GM21423 (cell line): ENCODE measurements at regions not wholly inside any gene's neighbourhood (a gene's known extent, or its start where the extent isn't known, plus 50 kb on each side); places are given as distances from the start of the nearest gene placed in this dataset.
"Not testable (repeated sequence)": the region's sequence is repeated elsewhere in the genome, so short reads cannot be mapped to it uniquely, and the experiment has no call there.

ENCODE experiments used
- ATAC-seq: cut with Tn5 transposase; IDR thresholded peaks from one replicate; pipeline ENCODE4 v1.9.1; 2021; ENCODE audit warnings: mild to moderate bottlenecking, moderate library complexity; ENCODE audit not compliant: unreplicated experiment

GRCh38 chr6:135604035-135604860, 106.7 kb upstream of the AHI1 start:
- no peak for ATAC-seq

- ATAC-seq: no peak
Observed at GRCh38 chr6:135605278-135605790, 107.8 kb upstream of the AHI1 start.

- ATAC-seq: no peak
Observed at GRCh38 chr6:135606392-135606791, 108.9 kb upstream of the AHI1 start.

- no peak for ATAC-seq
Observed at GRCh38 chr6:135608031-135608430, 110.5 kb upstream of the AHI1 start.

GRCh38 chr6:135610192-135610591, 112.7 kb upstream of the AHI1 start:
- ATAC-seq: not testable (repeated sequence)

- no peak for ATAC-seq
Observed at GRCh38 chr6:135616655-135617054, 119.1 kb upstream of the AHI1 start.

GRCh38 chr6:135617222-135617621, 119.7 kb upstream of the AHI1 start:
- no peak for ATAC-seq

GRCh38 chr6:135622081-135622480, 124.5 kb upstream of the AHI1 start:
- no peak for ATAC-seq

- no peak for ATAC-seq
Observed at GRCh38 chr6:135623979-135624378, 126.4 kb upstream of the AHI1 start.

- ATAC-seq: no peak
Observed at GRCh38 chr6:135624402-135625295, 127.1 kb upstream of the AHI1 start.

GRCh38 chr6:135626001-135626400, 128.5 kb upstream of the AHI1 start:
- not testable (repeated sequence) for ATAC-seq

- ATAC-seq: peak; percentile 91
Observed at GRCh38 chr6:135627092-135627715, 129.7 kb upstream of the AHI1 start.

- no peak for ATAC-seq
Observed at GRCh38 chr6:135630789-135631376, 133.3 kb upstream of the AHI1 start.

- ATAC-seq: no peak
Observed at GRCh38 chr6:135631821-135632220, 134.3 kb upstream of the AHI1 start.

GRCh38 chr6:135633573-135633972, 136.0 kb upstream of the AHI1 start:
- ATAC-seq: no peak

- no peak for ATAC-seq
Observed at GRCh38 chr6:135637701-135638100, 140.2 kb upstream of the AHI1 start.

GRCh38 chr6:135638108-135638507, 140.6 kb upstream of the AHI1 start:
- ATAC-seq: no peak

GRCh38 chr6:135640048-135640447, 142.5 kb upstream of the AHI1 start:
- ATAC-seq: no peak

GRCh38 chr6:135640449-135641111, 143.0 kb upstream of the AHI1 start:
- ATAC-seq: no peak

GRCh38 chr6:135642912-135643311, 145.4 kb upstream of the AHI1 start:
- ATAC-seq: no peak
